ENCODE measurements at regions not wholly inside any gene's neighbourhood (a gene's known extent, or its start where the extent isn't known, plus 50 kb on each side); places are given as distances from the start of the nearest gene placed in this dataset.

- DNase-seq = no peak
Observed at GRCh38 chr17:34733333-34733732, 154.0 kb downstream of the TMEM132E start.

GRCh38 chr17:34730816-34731215 is 151.4 kb downstream of the TMEM132E start:
- DNase-seq = no peak

GRCh38 chr17:34728771-34729310 is 149.5 kb downstream of the TMEM132E start:
- DNase-seq = no peak

- DNase-seq = no peak
Observed at GRCh38 chr17:34727601-34728000, 148.2 kb downstream of the TMEM132E start.

GRCh38 chr17:34726536-34727384 is 147.4 kb downstream of the TMEM132E start:
- DNase-seq = no peak

- DNase-seq = no peak
Observed at GRCh38 chr17:34725725-34726124, 146.3 kb downstream of the TMEM132E start.

- DNase-seq = no peak
Observed at GRCh38 chr17:34725008-34725407, 145.6 kb downstream of the TMEM132E start.

GRCh38 chr17:34723875-34724274 is 144.5 kb downstream of the TMEM132E start:
- DNase-seq = no peak

GRCh38 chr17:34721326-34721725 is 141.9 kb downstream of the TMEM132E start:
- DNase-seq = no peak

- DNase-seq = no peak
Observed at GRCh38 chr17:34720760-34721159, 141.4 kb downstream of the TMEM132E start.

- DNase-seq = no peak
Observed at GRCh38 chr17:34719569-34719968, 140.2 kb downstream of the TMEM132E start.

- DNase-seq = no peak
Observed at GRCh38 chr17:34717092-34717491, 137.7 kb downstream of the TMEM132E start.

- no peak for DNase-seq
Observed at GRCh38 chr17:34716291-34716690, 136.9 kb downstream of the TMEM132E start.

- no peak for DNase-seq
Observed at GRCh38 chr17:34715504-34715903, 136.1 kb downstream of the TMEM132E start.

GRCh38 chr17:34714475-34715410 is 135.4 kb downstream of the TMEM132E start:
- DNase-seq = no peak

- no peak for DNase-seq
Observed at GRCh38 chr17:34713687-34714086, 134.3 kb downstream of the TMEM132E start.

GRCh38 chr17:34712481-34713195 is 133.3 kb downstream of the TMEM132E start:
- no peak for DNase-seq

- no peak for DNase-seq
Observed at GRCh38 chr17:34711646-34712045, 132.3 kb downstream of the TMEM132E start.

- DNase-seq = no peak
Observed at GRCh38 chr17:34710226-34710625, 130.8 kb downstream of the TMEM132E start.

- DNase-seq = no peak
Observed at GRCh38 chr17:34709158-34709754, 129.9 kb downstream of the TMEM132E start.

GRCh38 chr17:34706029-34706428 is 126.6 kb downstream of the TMEM132E start:
- DNase-seq = no peak

- no peak for DNase-seq
Observed at GRCh38 chr17:34703533-34703932, 124.2 kb downstream of the TMEM132E start.

All from NCI-H446 (cell line).